ENCODE measurements at regions not wholly inside any gene's neighbourhood (a gene's known extent, or its start where the extent isn't known, plus 50 kb on each side); places are given as distances from the start of the nearest gene placed in this dataset.

DNA sequence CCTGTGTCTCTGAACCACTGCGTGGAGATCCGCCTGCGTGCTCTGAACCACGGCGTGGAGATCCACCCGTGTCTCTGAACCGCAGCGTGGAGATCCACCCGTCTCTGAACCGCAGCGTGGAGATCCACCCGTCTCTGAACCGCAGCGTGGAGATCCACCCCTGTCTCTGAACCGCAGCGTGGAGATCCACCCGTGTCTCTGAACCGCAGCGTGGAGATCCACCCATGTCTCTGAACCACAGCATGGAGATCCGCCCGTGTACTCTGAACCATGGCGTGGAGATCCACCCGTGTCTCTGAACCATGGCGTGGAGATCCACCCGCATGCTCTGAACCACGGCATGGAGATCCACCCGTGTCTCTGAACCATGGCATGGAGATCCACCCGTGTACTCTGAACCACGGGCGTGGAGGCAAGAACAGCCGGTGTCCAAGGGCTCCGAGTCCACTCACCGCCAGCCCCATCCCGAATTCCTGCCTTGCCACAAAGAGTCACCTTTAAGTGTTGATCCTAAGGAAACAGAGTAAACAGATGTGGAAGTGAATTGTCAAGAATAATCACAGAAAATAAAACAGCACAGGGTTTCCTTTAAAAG is 659.4 kb downstream of the BRD1 start:
- Histone ChIP-seq H3K4me1 (ENCODE audit: control insufficient read depth in 5 of 5, insufficient read depth in 5 of 5, low read length in 5 of 5) (no peaks in the 10 kb centered on the region), H3K9ac (ENCODE audit: low read length in 5 of 5) (no peak overlapping the region)

DNA sequence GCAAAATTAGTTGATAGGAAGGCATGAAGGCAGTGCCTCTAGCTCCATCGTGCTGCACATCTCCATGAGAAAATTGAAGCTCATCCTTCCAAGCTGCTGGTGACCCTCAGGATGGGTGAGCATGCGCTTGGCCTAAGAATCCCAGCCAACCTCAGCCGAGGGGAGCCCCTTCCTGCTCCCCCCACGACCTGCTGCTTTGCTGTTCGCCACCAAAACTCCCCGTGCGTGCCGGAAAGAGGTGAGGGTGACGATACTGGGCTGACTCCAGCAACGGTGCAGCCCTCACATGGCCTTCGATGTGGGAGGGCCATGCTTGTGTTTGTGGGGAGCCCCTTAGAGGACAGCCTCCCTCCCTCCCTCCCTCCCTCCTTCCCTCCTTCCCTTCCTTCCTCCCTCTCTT is 660.9 kb downstream of the BRD1 start:
- no peak overlapping the region for H3K9ac ChIP-seq (ENCODE audit: low read length in 5 of 5)
- no peaks in the 10 kb centered on the region for H3K4me1 ChIP-seq (ENCODE audit: control insufficient read depth in 5 of 5, insufficient read depth in 5 of 5, low read length in 5 of 5)
- H3K36me3 ChIP-seq (ENCODE audit: control insufficient read depth in 5 of 5, insufficient read depth in 5 of 5, low read length in 5 of 5), result no peaks in the 10 kb centered on the region
- no peaks in the 10 kb centered on the region for H3K9me3 ChIP-seq (ENCODE audit: control insufficient read depth in 5 of 5, low read length in 5 of 5)
- H3K27me3 ChIP-seq (ENCODE audit: control insufficient read depth in 5 of 5, insufficient read depth in 4 of 5, low read length in 5 of 5), result peaks cover under 1 to 12% (median 9%) of the 10 kb centered on the region in 5 donors
- no peak overlapping the region for H3K4me3 ChIP-seq (ENCODE audit: low read depth in 1 of 5, low read length in 5 of 5)
- no peak overlapping the region for H3K27ac ChIP-seq (ENCODE audit: low read depth, low read length)

More for the DNA sequence above, 659.4 kb downstream of the BRD1 start:
- no peaks in the 10 kb centered on the region for H3K9me3 ChIP-seq (ENCODE audit: control insufficient read depth in 5 of 5, low read length in 5 of 5)
- no peak overlapping the region for H3K4me3 ChIP-seq (ENCODE audit: low read depth in 1 of 5, low read length in 5 of 5)
- H3K36me3 ChIP-seq (ENCODE audit: control insufficient read depth in 5 of 5, insufficient read depth in 5 of 5, low read length in 5 of 5), result no peaks in the 10 kb centered on the region
- H3K27ac ChIP-seq (ENCODE audit: low read depth, low read length), result no peak overlapping the region
- H3K27me3 ChIP-seq (ENCODE audit: control insufficient read depth in 5 of 5, insufficient read depth in 4 of 5, low read length in 5 of 5), result peaks cover 0 to 15% (median 5%) of the 10 kb centered on the region in 5 donors

DNA sequence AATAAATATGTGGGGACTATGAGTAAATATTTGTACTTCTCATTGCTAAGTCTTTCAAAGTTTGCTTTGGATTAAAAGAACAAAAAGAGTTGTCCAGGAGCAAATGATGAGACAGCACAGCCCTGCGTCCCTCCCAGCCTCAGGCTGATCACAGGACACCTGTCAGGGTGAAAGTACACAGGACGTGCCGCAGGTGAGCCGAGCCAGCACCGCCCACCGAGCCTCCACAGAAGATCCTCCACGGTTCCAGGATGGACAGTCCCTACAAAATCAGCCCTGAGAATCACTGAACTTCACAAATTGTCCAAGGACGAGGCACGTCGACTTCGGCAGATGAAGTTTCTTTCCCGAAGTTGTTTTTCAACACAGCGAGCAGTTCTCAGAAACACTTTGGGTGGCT is 661.5 kb downstream of the BRD1 start:
- Histone ChIP-seq H3K4me1 (ENCODE audit: control insufficient read depth in 5 of 5, insufficient read depth in 5 of 5, low read length in 5 of 5) (no peaks in the 10 kb centered on the region), H3K27ac (ENCODE audit: low read depth, low read length) (no peak overlapping the region), H3K9me3 (ENCODE audit: control insufficient read depth in 5 of 5, low read length in 5 of 5) (no peaks in the 10 kb centered on the region), H3K4me3 (ENCODE audit: low read depth in 1 of 5, low read length in 5 of 5) (no peak overlapping the region), H3K27me3 (ENCODE audit: control insufficient read depth in 5 of 5, insufficient read depth in 4 of 5, low read length in 5 of 5) (peaks cover 5 to 18% (median 11%) of the 10 kb centered on the region in 5 donors), H3K36me3 (ENCODE audit: control insufficient read depth in 5 of 5, insufficient read depth in 5 of 5, low read length in 5 of 5) (no peaks in the 10 kb centered on the region), H3K9ac (ENCODE audit: low read length in 5 of 5) (no peak overlapping the region)

DNA sequence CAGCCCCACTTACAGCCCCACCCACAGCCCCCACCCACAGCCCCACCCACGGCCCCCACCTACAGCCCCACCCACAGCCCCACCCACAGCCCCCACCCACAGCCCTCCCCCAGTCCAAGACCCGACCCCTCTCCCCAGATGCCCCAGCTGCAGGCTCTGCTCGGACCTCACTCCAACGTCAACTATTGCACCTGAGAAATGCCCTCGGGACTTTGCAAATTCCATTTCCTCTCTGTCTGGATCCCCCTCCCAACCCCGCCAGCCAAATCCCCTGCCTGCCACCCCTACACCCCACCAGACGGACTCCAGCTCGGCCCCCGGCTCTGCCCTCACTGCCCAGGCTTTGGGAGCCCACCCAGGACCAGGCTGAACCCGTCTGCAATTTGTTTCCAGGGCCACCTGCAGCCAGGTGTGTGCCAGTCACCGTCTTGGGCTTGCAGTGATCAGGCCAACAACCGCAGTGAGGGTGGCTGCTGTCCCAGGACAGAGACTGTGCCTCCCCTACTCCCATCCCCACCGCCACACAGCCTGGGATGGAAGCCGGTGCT is 662.8 kb downstream of the BRD1 start:
- Histone ChIP-seq H3K4me3 (ENCODE audit: low read depth in 1 of 5, low read length in 5 of 5) (no peak overlapping the region), H3K9ac (ENCODE audit: low read length in 5 of 5) (no peak overlapping the region), H3K4me1 (ENCODE audit: control insufficient read depth in 5 of 5, insufficient read depth in 5 of 5, low read length in 5 of 5) (no peaks in the 10 kb centered on the region), H3K27me3 (ENCODE audit: control insufficient read depth in 5 of 5, insufficient read depth in 4 of 5, low read length in 5 of 5) (peaks cover 6 to 22% (median 11%) of the 10 kb centered on the region in 5 donors), H3K27ac (ENCODE audit: low read depth, low read length) (no peak overlapping the region), H3K36me3 (ENCODE audit: control insufficient read depth in 5 of 5, insufficient read depth in 5 of 5, low read length in 5 of 5) (no peaks in the 10 kb centered on the region), H3K9me3 (ENCODE audit: control insufficient read depth in 5 of 5, low read length in 5 of 5) (no peaks in the 10 kb centered on the region)

DNA sequence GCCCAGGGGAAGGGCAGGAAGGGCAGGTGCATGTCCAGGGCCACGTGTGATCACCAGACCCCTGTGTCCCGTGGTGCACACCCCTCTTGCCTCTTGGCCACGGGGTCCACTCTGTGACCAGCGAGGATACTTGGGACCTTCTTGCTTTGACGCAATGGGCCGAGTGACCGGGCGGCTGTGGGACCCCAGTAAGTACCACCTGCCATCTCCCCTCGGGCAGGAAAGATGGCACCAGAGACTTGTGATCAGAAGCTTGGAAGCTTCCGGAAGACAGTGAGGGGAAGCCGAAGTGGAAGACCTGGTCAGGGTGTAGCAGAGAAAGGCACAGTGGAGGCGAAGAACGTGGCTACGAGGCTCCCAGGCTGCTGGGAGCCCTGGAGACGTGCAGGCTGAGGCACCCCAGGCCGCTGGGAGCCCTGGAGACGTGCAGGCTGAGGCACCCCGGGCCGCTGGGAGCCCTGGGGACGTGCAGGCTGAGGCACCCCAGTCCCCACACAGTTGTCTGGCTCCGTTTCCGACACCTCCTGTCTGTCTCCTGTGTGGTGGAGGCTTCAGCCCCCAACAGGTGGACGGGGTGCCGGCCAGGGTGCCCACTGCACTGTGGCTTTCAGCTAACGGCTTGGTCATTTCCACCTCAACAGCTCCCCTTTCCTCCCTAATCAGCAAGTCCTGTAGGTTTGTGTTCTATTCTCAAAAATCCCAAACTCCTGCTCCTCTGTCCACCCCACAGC is 663.5 kb downstream of the BRD1 start:
- no peaks in the 10 kb centered on the region for H3K9me3 ChIP-seq (ENCODE audit: control insufficient read depth in 5 of 5, low read length in 5 of 5)
- H3K4me3 ChIP-seq (ENCODE audit: low read depth in 1 of 5, low read length in 5 of 5), result no peak overlapping the region
- H3K27me3 ChIP-seq (ENCODE audit: control insufficient read depth in 5 of 5, insufficient read depth in 4 of 5, low read length in 5 of 5), result peaks cover 13 to 28% (median 17%) of the 10 kb centered on the region in 5 donors
- H3K9ac ChIP-seq (ENCODE audit: low read length in 5 of 5), result no peak overlapping the region
- H3K4me1 ChIP-seq (ENCODE audit: control insufficient read depth in 5 of 5, insufficient read depth in 5 of 5, low read length in 5 of 5), result no peaks in the 10 kb centered on the region
- H3K36me3 ChIP-seq (ENCODE audit: control insufficient read depth in 5 of 5, insufficient read depth in 5 of 5, low read length in 5 of 5), result no peaks in the 10 kb centered on the region
- H3K27ac ChIP-seq (ENCODE audit: low read depth, low read length), result no peak overlapping the region

DNA sequence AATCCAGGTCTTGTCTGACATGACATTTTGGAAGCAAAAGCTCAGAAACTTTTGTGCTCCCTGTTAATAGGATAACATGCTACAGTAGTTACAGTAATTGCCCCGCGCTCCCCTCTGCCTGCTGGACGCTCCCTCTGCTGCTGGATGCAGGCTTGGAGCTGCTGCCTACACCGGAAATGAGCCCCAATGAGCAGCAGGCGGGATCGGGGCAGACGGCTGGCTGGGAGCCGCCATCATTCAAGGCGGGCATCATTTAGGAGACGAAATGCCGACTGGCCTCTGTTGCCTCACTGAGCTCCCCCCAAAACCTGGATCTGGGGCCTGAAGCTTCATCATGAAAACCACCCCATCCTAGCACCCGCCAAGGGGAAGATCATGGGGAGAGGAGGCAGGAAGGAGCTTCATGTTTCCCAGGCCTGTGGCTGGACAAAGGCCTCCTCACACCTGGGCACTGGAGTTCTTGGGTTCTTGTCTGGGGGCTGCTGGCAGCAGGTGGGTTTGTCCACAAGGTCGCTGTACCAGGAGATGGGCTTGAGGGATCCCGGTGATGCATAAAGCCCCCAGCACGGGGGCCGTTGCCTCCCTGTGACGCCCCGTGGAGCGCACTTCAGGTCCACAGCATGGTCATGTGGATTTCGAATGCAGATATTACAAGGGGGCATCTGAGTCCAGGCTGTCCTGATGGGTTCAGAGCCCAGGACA is 664.3 kb downstream of the BRD1 start:
- H3K27ac ChIP-seq (ENCODE audit: low read depth, low read length), result no peak overlapping the region
- no peaks in the 10 kb centered on the region for H3K36me3 ChIP-seq (ENCODE audit: control insufficient read depth in 5 of 5, insufficient read depth in 5 of 5, low read length in 5 of 5)
- peaks cover 16 to 34% (median 19%) of the 10 kb centered on the region in 5 donors for H3K27me3 ChIP-seq (ENCODE audit: control insufficient read depth in 5 of 5, insufficient read depth in 4 of 5, low read length in 5 of 5)
- no peaks in the 10 kb centered on the region for H3K4me1 ChIP-seq (ENCODE audit: control insufficient read depth in 5 of 5, insufficient read depth in 5 of 5, low read length in 5 of 5)
- no peaks in the 10 kb centered on the region for H3K9me3 ChIP-seq (ENCODE audit: control insufficient read depth in 5 of 5, low read length in 5 of 5)
- H3K4me3 ChIP-seq (ENCODE audit: low read depth in 1 of 5, low read length in 5 of 5), result no peak overlapping the region
- H3K9ac ChIP-seq (ENCODE audit: low read length in 5 of 5), result no peak overlapping the region

DNA sequence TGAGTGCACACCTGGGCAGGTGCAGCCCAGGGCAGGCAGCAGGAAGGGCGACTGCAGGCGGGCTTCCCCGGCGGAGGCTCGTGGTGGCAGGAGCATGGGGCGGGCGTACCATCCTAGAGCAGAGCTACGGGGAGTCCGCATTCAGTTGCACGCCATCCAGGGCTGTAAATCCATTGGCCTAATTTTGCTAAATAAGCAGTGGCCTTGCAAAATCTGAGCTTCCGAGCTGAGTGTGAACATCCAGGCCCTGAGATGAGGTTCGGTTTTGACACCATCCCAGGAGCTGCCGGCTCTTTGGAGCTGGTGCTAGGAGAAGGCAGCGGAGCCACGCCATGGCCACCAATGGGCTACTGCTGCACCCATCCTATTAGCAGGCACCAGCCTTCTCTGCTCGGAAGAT is 664.8 kb downstream of the BRD1 start:
- H3K4me3 ChIP-seq (ENCODE audit: low read depth in 1 of 5, low read length in 5 of 5), result no peak overlapping the region
- no peak overlapping the region for H3K9ac ChIP-seq (ENCODE audit: low read length in 5 of 5)
- H3K27ac ChIP-seq (ENCODE audit: low read depth, low read length), result no peak overlapping the region
- H3K36me3 ChIP-seq (ENCODE audit: control insufficient read depth in 5 of 5, insufficient read depth in 5 of 5, low read length in 5 of 5), result no peaks in the 10 kb centered on the region
- no peaks in the 10 kb centered on the region for H3K9me3 ChIP-seq (ENCODE audit: control insufficient read depth in 5 of 5, low read length in 5 of 5)
- no peaks in the 10 kb centered on the region for H3K4me1 ChIP-seq (ENCODE audit: control insufficient read depth in 5 of 5, insufficient read depth in 5 of 5, low read length in 5 of 5)
- H3K27me3 ChIP-seq (ENCODE audit: control insufficient read depth in 5 of 5, insufficient read depth in 4 of 5, low read length in 5 of 5), result peaks cover 16 to 40% (median 22%) of the 10 kb centered on the region in 5 donors

DNA sequence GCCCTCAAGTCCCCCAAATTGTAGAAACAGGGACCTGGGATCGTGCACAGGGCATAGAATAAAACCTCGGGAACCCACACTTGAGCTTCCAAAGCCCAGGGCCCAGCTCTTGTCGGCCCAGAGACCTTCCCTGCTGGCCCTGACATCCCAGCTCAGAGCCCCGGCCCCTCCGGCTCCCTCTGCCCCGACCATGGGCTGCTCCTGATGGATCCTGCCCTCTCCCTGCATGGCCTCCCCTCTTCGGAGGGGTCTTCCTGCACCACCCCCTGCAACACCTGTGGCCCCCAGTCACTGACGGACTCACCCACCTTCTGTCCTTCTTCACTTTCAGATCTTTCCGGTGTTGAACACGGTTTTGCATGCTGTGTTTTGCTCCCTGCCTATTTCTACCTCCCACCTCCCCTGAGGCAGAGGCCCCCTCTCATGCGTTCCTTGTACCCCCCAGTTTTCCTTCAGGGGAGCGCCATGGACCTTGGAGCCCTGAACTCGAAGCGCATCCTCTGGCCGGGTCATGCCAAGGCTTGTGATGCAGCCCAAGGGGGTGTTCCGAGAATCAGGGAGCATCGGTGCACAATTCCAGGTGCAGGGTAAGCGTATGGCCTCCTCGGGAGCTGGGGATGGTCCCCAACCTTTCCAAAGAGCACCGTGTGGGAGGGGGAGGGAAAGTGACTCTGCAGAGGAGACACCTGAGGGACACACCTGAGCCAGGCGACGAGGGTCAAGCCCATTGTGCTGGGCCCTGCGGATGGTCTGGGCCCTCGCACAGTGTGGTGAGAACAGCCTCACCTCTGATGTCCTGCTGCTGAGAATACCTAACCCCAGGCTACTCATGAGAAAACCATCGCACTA is 666.4 kb downstream of the BRD1 start:
- Histone ChIP-seq H3K4me1 (ENCODE audit: control insufficient read depth in 5 of 5, insufficient read depth in 5 of 5, low read length in 5 of 5) (no peaks in the 10 kb centered on the region), H3K27ac (ENCODE audit: low read depth, low read length) (no peak overlapping the region), H3K9ac (ENCODE audit: low read length in 5 of 5) (no peak overlapping the region), H3K4me3 (ENCODE audit: low read depth in 1 of 5, low read length in 5 of 5) (no peak overlapping the region), H3K9me3 (ENCODE audit: control insufficient read depth in 5 of 5, low read length in 5 of 5) (no peaks in the 10 kb centered on the region), H3K36me3 (ENCODE audit: control insufficient read depth in 5 of 5, insufficient read depth in 5 of 5, low read length in 5 of 5) (no peaks in the 10 kb centered on the region), H3K27me3 (ENCODE audit: control insufficient read depth in 5 of 5, insufficient read depth in 4 of 5, low read length in 5 of 5) (peaks cover 16 to 45% (median 32%) of the 10 kb centered on the region in 5 donors)

DNA sequence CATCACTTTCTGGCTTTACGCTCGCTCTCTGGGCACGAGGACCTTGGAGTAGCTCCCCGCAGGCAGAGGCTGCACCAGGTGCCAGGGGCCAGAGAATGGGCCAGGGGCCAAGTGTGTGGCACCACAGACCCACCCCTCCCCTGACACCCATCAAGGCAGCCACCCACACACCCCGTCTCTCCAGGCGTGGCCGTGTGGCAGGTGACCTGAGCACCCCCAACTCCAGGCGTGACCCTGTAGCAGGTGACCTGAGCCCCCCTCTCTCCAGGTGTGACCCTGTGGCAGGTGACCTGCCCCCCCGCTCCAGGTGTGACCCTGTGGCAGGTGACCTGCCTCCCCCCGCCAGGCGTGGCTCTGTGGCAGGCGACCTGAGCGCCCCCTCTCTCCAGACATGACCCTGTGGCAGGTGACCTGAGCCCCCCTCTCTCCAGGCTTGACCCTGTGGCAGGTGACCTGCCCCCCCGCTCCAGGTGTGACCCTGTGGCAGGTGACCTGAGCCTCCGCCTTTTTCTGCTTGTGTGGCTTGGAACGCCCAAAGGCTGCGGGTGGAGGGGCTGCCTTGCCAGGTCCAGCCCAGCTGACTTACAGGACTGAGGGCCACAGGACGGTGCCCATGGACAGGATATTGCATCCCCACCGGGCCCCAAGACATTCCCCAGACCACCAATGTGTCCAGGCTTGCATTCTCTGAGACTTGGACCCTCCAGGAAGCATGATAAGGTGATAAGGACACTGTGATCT is 667.2 kb downstream of the BRD1 start:
- no peaks in the 10 kb centered on the region for H3K9me3 ChIP-seq (ENCODE audit: control insufficient read depth in 5 of 5, low read length in 5 of 5)
- H3K4me1 ChIP-seq (ENCODE audit: control insufficient read depth in 5 of 5, insufficient read depth in 5 of 5, low read length in 5 of 5), result no peaks in the 10 kb centered on the region
- no peak overlapping the region for H3K27ac ChIP-seq (ENCODE audit: low read depth, low read length)
- no peaks in the 10 kb centered on the region for H3K36me3 ChIP-seq (ENCODE audit: control insufficient read depth in 5 of 5, insufficient read depth in 5 of 5, low read length in 5 of 5)
- H3K4me3 ChIP-seq (ENCODE audit: low read depth in 1 of 5, low read length in 5 of 5), result no peak overlapping the region
- H3K9ac ChIP-seq (ENCODE audit: low read length in 5 of 5), result no peak overlapping the region
- peaks cover 16 to 49% (median 37%) of the 10 kb centered on the region in 5 donors for H3K27me3 ChIP-seq (ENCODE audit: control insufficient read depth in 5 of 5, insufficient read depth in 4 of 5, low read length in 5 of 5)
